Caco-2 (cell line): ENCODE measurements at regions not wholly inside any gene's neighbourhood (a gene's known extent, or its start where the extent isn't known, plus 50 kb on each side); places are given as distances from the start of the nearest gene placed in this dataset.

Experiments used
- BruUV-seq: library from RNA; stranded (reverse); fragments of 400-500 nt; replicated peaks from 2 replicates; lab custom pipeline; 2021; lab: Mats Ljungman, UMichigan
- CTCF ChIA-PET: fragments of 300-600 bp; sonication (Branson Sonifier 250); formaldehyde crosslinking; loops from one replicate; lab custom pipeline; 2022; ENCODE audit warnings: antibody characterized with exemption; lab: Charles Lee
- POLR2A ChIA-PET: fragments of 300-600 bp; sonication (Branson Sonifier 250); formaldehyde crosslinking; loops from one replicate; lab custom pipeline; 2022; ENCODE audit warnings: antibody characterized with exemption; lab: Charles Lee
- DNase-seq, 2 experiments: peaks; one replicate each; pipeline versions ENCODE4 v3.0.0 to v3.0.0-alpha.2; 2020 to 2022
- H3K27me3 ChIP-seq: replicated peaks from 2 replicates; pipeline ENCODE4 v1.6.0; 2011; ENCODE audit warnings: low read length; ENCODE audit not compliant: control insufficient read depth, insufficient read depth
- H3K36me3 ChIP-seq: 2 replicates; pipeline ENCODE4 v1.5.1; 2011; ENCODE audit warnings: low read length; ENCODE audit not compliant: control insufficient read depth, insufficient read depth
- H3K4me1 ChIP-seq: fragments of 250-450 bp; sonication (Bioruptor Pico); 2 replicates; pipeline ENCODE4 v1.5.1; 2020; ENCODE audit warnings: mild to moderate bottlenecking
- H3K4me3 ChIP-seq: 2 replicates; pipeline ENCODE4 v1.5.1; 2011; ENCODE audit warnings: low read depth, mild to moderate bottlenecking, control low read depth, low read length
- H3K9me3 ChIP-seq: fragments of 250-450 bp; sonication (Bioruptor Pico); 2 replicates; pipeline ENCODE4 v1.5.1; 2020; ENCODE audit warnings: mild to moderate bottlenecking, moderate library complexity
- H3K27ac Mint-ChIP-seq: one replicate; pipeline ENCODE4 v1.8.0; 2022; ENCODE audit warnings: mixed read lengths; ENCODE audit not compliant: unreplicated experiment
- H3K27me3 Mint-ChIP-seq: one replicate; pipeline ENCODE4 v1.8.0; 2022; ENCODE audit warnings: mixed read lengths; ENCODE audit not compliant: insufficient read depth, unreplicated experiment
- H3K36me3 Mint-ChIP-seq: one replicate; pipeline ENCODE4 v1.8.0; 2022; ENCODE audit warnings: mild to moderate bottlenecking, mixed read lengths; ENCODE audit not compliant: insufficient read depth, unreplicated experiment
- H3K4me1 Mint-ChIP-seq: one replicate; pipeline ENCODE4 v1.8.0; 2022; ENCODE audit warnings: low read depth, mixed read lengths; ENCODE audit not compliant: unreplicated experiment
- H3K4me3 Mint-ChIP-seq: one replicate; pipeline ENCODE4 v1.8.0; 2022; ENCODE audit warnings: mild to moderate bottlenecking, moderate library complexity, mixed read lengths; ENCODE audit not compliant: unreplicated experiment
- H3K9me3 Mint-ChIP-seq: one replicate; pipeline ENCODE4 v1.8.0; 2022; ENCODE audit warnings: mixed read lengths; ENCODE audit not compliant: unreplicated experiment
- intact Hi-C: fragments of 100-400 bp; cut with micrococcal nuclease; formaldehyde crosslinking; loops from one replicate; pipeline ENCODE4 v1.10.0; 2022; ENCODE audit not compliant: unreplicated experiment
- TF ChIP-seq, protein P1 (sequence below), 2 experiments: fragments of 200-600 bp in 1 of 2; IDR thresholded peaks; 1 replicate in 1 of 2; 2 replicates in 1 of 2; pipeline versions ENCODE4 v1.5.1 to v1.8.0; 2011 to 2022; ENCODE audit warnings: antibody characterized with exemption in 1 of 2, control low read depth in 1 of 2, inconsistent platforms in 1 of 2, low read depth in 1 of 2, low read length in 1 of 2, mild to moderate bottlenecking in 1 of 2, moderate library complexity in 1 of 2; ENCODE audit not compliant: insufficient read depth in 1 of 2, severe bottlenecking in 1 of 2, unreplicated experiment in 1 of 2

DNA sequence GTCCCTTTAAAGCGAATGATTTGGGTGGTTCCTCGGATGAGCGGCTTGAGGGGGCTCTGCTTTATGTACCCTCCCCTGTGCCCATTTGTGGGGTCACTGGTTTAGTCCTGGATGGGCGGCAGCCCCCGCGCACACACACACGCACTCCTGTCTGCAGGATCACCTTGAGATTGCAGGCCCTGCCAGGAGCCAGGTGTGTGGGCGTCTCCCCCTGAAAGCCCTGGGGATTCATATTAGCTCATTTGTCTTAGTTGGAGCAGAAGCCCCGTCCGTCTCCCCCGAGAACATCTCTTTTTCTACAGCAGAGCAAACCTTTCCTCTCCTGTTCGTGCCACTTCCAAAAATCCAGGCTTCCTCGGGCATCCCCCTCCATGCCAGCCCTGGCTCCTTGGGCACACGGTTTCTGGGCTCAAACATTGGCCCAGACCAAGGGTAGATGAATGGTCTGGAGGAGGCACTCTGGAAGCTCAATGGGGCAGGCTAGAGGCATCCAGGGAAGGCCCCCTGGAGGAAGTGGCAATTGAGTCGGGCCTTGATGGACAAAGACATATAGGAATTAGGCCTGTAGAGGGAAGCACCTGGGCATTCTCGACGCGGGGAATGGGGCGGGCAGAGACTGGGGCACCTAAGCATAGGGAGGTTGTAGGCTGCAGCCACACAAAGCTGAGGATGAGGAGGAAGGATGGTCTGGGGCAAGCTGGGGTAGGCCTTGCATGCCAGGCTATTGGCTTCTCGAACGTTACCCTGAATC lies 218.5 kb upstream of the GSE1 start:
- TF ChIP-seq, protein P1, sequence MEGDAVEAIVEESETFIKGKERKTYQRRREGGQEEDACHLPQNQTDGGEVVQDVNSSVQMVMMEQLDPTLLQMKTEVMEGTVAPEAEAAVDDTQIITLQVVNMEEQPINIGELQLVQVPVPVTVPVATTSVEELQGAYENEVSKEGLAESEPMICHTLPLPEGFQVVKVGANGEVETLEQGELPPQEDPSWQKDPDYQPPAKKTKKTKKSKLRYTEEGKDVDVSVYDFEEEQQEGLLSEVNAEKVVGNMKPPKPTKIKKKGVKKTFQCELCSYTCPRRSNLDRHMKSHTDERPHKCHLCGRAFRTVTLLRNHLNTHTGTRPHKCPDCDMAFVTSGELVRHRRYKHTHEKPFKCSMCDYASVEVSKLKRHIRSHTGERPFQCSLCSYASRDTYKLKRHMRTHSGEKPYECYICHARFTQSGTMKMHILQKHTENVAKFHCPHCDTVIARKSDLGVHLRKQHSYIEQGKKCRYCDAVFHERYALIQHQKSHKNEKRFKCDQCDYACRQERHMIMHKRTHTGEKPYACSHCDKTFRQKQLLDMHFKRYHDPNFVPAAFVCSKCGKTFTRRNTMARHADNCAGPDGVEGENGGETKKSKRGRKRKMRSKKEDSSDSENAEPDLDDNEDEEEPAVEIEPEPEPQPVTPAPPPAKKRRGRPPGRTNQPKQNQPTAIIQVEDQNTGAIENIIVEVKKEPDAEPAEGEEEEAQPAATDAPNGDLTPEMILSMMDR (IDR thresholded peaks at IDR 0.05; ENCODE audit: insufficient read depth in 1 of 2, low read depth in 1 of 2, low read length in 1 of 2, severe bottlenecking in 1 of 2, unreplicated experiment in 1 of 2) = no peak
- Mint-ChIP-seq H3K4me3 (no peak overlapping the region), H3K27ac (no peak overlapping the region), H3K9me3 (no peaks in the 10 kb centered on the region), H3K4me1 (peaks cover 12% of the 10 kb centered on the region), H3K27me3 (no peaks in the 10 kb centered on the region), H3K36me3 (peaks cover 10% of the 10 kb centered on the region)
- H3K9me3 ChIP-seq = no peaks in the 10 kb centered on the region
- peaks cover 20% of the 10 kb centered on the region for H3K4me1 ChIP-seq
- ChIA-PET CTCF (no interaction called here), POLR2A (interaction anchor here (0.6 kb wide), 1 partner anchor 567 kb away, joined by 5 read pairs; no protein-coding TSS in a partner anchor)
- no TSS peak for BruUV-seq
- DNase-seq = peak in 1 of 2 experiments; percentile 29
- no peaks in the 10 kb centered on the region for H3K27me3 ChIP-seq
- H3K36me3 ChIP-seq = no peaks in the 10 kb centered on the region
- intact Hi-C loops = loop anchor here (5.0 kb wide), 1 partner anchor 77 kb away; no protein-coding TSS in a partner anchor
- no peak overlapping the region for H3K4me3 ChIP-seq

DNA sequence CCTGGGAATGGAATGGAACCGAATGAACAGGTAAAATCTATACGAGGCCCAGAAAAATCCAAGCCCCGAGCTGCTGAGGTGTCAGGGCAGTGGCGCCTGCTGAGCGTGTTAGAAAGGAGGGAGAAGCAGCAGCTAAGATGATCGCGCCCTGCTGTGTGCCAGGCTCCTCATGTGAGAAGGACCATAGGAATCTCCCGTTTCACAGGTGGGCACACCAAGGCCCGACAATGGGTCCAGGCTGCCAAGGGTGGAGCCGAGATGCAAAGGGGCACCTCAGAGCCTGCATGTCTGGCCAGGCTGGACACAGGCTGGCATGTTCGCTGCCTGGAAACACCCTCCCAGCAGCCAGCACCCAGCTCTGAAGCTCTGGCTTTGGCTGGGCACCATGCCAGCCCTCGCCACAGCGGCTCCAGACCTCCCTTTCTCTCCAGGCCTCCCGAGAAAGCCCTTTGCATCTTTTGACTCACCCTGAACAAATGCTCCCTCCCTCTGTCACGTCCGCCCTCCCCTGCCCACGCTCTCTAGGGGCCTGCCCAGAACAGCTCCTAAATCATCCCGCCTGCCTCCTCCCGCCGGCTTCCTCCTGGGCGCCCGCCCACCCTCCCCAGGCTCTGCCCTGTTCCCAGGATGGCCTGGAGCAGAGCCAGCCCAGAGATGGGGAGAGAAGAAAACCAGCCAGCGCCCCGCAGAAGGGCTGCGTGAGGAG lies 217.8 kb upstream of the GSE1 start:
- POLR2A ChIA-PET = interaction anchor here (0.6 kb wide), 1 partner anchor 568 kb away, joined by 5 read pairs; no protein-coding TSS in a partner anchor
- H3K27me3 Mint-ChIP-seq = no peaks in the 10 kb centered on the region
- CTCF ChIA-PET = no interaction called here
- peaks cover 7% of the 10 kb centered on the region for H3K4me1 Mint-ChIP-seq
- no peaks in the 10 kb centered on the region for H3K9me3 Mint-ChIP-seq
- Histone ChIP-seq H3K36me3 (no peaks in the 10 kb centered on the region), H3K9me3 (no peaks in the 10 kb centered on the region), H3K4me3 (no peak overlapping the region), H3K4me1 (peaks cover 12% of the 10 kb centered on the region), H3K27me3 (no peaks in the 10 kb centered on the region)
- BruUV-seq = no TSS peak
- no peak overlapping the region for H3K27ac Mint-ChIP-seq
- intact Hi-C loops = loop anchor here (5.0 kb wide), 1 partner anchor 78 kb away; no protein-coding TSS in a partner anchor
- peak in 1 of 2 experiments; percentile 25 for DNase-seq
- TF ChIP-seq, protein P1 (IDR thresholded peaks at IDR 0.05; ENCODE audit: insufficient read depth in 1 of 2, low read depth in 1 of 2, low read length in 1 of 2, severe bottlenecking in 1 of 2, unreplicated experiment in 1 of 2) = no peak
- H3K36me3 Mint-ChIP-seq = peaks cover 8% of the 10 kb centered on the region
- H3K4me3 Mint-ChIP-seq = no peak overlapping the region
